Upper lobe of right lung (tissue), 1 donor: ENCODE measurements at regions not wholly inside any gene's neighbourhood (a gene's known extent, or its start where the extent isn't known, plus 50 kb on each side); places are given as distances from the start of the nearest gene placed in this dataset.

Experiments
- ATAC-seq: fragments of 200-7000 bp; cut with Tn5 transposase; one replicate; pipeline ENCODE4 v1.9.1; 2020; ENCODE audit warnings: mild to moderate bottlenecking, moderate library complexity
- DNase-seq: peaks from one replicate; pipeline ENCODE4 v3.0.0-alpha.2; 2020
- H3K27ac ChIP-seq: fragments of 200-600 bp; one replicate; pipeline ENCODE4 v1.8.0; 2022
- H3K27me3 ChIP-seq: fragments of 200-600 bp; one replicate; pipeline ENCODE4 v1.8.0; 2022; ENCODE audit warnings: mild to moderate bottlenecking
- H3K36me3 ChIP-seq: fragments of 200-600 bp; one replicate; pipeline ENCODE4 v1.8.0; 2022
- H3K4me1 ChIP-seq: fragments of 200-600 bp; one replicate; pipeline ENCODE4 v1.8.0; 2022
- H3K4me3 ChIP-seq: fragments of 200-600 bp; one replicate; pipeline ENCODE4 v1.8.0; 2022; ENCODE audit warnings: mild to moderate bottlenecking
- H3K9me3 ChIP-seq: fragments of 200-600 bp; one replicate; pipeline ENCODE4 v1.8.0; 2022
- CTCF ChIP-seq: fragments of 200-600 bp; IDR thresholded peaks from one replicate; pipeline ENCODE4 v1.8.0; 2022; ENCODE audit warnings: antibody characterized with exemption
- intact Hi-C: fragments of 100-400 bp; cut with DNase I; formaldehyde crosslinking; loops from one replicate; pipeline ENCODE4 v1.11.0; 2022
- donor health status: DM: no; HTN: yes; CAD: no; lungs with severe emphysema.

DNA sequence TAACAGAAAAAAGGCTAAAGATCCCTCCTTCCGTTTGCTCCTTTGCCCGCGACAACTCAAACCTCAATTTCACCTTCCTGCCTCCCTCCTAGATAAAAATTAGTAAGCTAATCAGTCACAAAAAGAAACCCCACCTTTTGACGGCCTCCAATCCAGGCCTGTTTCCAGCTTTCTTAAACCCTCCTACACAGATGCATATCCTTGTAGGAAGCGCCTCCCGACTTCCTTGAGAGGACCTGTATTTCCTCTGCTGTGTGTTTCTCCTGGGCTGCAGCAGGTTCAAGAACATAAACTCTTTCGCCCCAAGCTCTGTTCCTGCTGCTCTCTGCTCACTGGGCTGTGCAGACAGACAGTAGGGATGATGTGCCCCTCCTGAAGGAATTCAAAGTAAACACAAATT, 168.8 kb downstream of the CYYR1 start:
- ATAC-seq (no peak), DNase-seq (no peak)
- TF ChIP-seq CTCF = no peak
- Histone ChIP-seq H3K27ac (no peak overlapping the region), H3K27me3 (no peaks in the 10 kb centered on the region), H3K4me1 (peaks cover 5% of the 10 kb centered on the region), H3K4me3 (no peak overlapping the region), H3K36me3 (no peaks in the 10 kb centered on the region), H3K9me3 (no peaks in the 10 kb centered on the region)
- intact Hi-C loops = no loop called here

GRCh38 chr21:26403321-26403720, 169.8 kb downstream of the CYYR1 start:
- no peaks in the 10 kb centered on the region for H3K27me3 ChIP-seq
- no peak for ATAC-seq
- H3K9me3 ChIP-seq = no peaks in the 10 kb centered on the region
- no peak overlapping the region for H3K27ac ChIP-seq
- H3K4me3 ChIP-seq = no peak overlapping the region
- TF ChIP-seq CTCF = no peak
- no peaks in the 10 kb centered on the region for H3K36me3 ChIP-seq
- H3K4me1 ChIP-seq = peaks cover 5% of the 10 kb centered on the region
- DNase-seq = no peak
- intact Hi-C loops = no loop called here

DNA sequence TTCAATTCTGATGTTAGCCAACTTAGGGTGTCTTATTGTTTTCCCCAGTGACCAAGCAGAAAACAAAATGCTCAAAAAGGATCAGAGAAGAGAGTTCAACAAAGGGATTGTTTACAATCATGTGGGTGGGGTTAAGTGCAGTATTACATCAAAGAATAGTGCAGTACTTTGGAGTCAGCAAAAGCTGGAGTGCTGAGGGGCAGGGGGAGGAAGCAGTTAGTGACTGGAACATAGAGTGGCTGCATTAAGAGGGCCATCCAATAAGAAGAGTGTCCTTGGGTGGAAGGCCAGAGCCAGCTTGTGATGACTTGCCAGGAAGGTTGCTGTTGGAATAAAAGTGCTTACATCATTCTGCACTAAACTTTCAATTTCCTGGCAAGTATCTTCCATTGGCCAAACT, 175.5 kb downstream of the CYYR1 start:
- intact Hi-C loops = no loop called here
- TF ChIP-seq CTCF = no peak
- no peaks in the 10 kb centered on the region for H3K4me1 ChIP-seq
- no peaks in the 10 kb centered on the region for H3K9me3 ChIP-seq
- H3K36me3 ChIP-seq = no peaks in the 10 kb centered on the region
- no peak overlapping the region for H3K4me3 ChIP-seq
- DNase-seq = no peak
- H3K27ac ChIP-seq = no peak overlapping the region
- H3K27me3 ChIP-seq = no peaks in the 10 kb centered on the region
- ATAC-seq = no peak

- DNase-seq (no peak), ATAC-seq (no peak)
- Histone ChIP-seq H3K4me3 (no peak overlapping the region), H3K36me3 (no peaks in the 10 kb centered on the region), H3K9me3 (no peaks in the 10 kb centered on the region), H3K27me3 (no peaks in the 10 kb centered on the region), H3K27ac (no peak overlapping the region), H3K4me1 (no peaks in the 10 kb centered on the region)
- TF ChIP-seq CTCF = no peak
- intact Hi-C loops = no loop called here
These were observed 178.7 kb downstream of the CYYR1 start for GRCh38 chr21:26394341-26394740.

GRCh38 chr21:26391166-26391565, 181.9 kb downstream of the CYYR1 start:
- no peak for ATAC-seq
- intact Hi-C loops = no loop called here
- H3K27me3 ChIP-seq = no peaks in the 10 kb centered on the region
- no peaks in the 10 kb centered on the region for H3K4me1 ChIP-seq
- no peak overlapping the region for H3K4me3 ChIP-seq
- H3K36me3 ChIP-seq = no peaks in the 10 kb centered on the region
- DNase-seq = no peak
- no peak overlapping the region for H3K27ac ChIP-seq
- no peak for TF ChIP-seq CTCF
- H3K9me3 ChIP-seq = no peaks in the 10 kb centered on the region

- TF ChIP-seq CTCF = no peak
- Histone ChIP-seq H3K27ac (no peak overlapping the region), H3K27me3 (no peaks in the 10 kb centered on the region), H3K36me3 (no peaks in the 10 kb centered on the region), H3K4me3 (no peak overlapping the region), H3K4me1 (no peaks in the 10 kb centered on the region), H3K9me3 (no peaks in the 10 kb centered on the region)
- DNase-seq (no peak), ATAC-seq (peak; percentile 47)
- intact Hi-C loops = no loop called here
These were observed 183.0 kb downstream of the CYYR1 start for GRCh38 chr21:26389971-26390641.
